GM06990 (cell line): ENCODE measurements at regions not wholly inside any gene's neighbourhood (a gene's known extent, or its start where the extent isn't known, plus 50 kb on each side); places are given as distances from the start of the nearest gene placed in this dataset.

Source experiments
- DNase-seq: peaks from one replicate; pipeline ENCODE4 v3.0.0-alpha.2; 2011; ENCODE audit not compliant: insufficient read length; ENCODE audit errors: extremely low read depth
- H3K27me3 ChIP-seq: replicated peaks from 2 replicates; pipeline ENCODE4 v1.6.0; 2011; ENCODE audit warnings: low read length; ENCODE audit not compliant: control insufficient read depth, insufficient read depth
- H3K36me3 ChIP-seq: 2 replicates; pipeline ENCODE4 v1.5.1; 2011; ENCODE audit warnings: low read length; ENCODE audit not compliant: control insufficient read depth, insufficient read depth
- H3K4me3 ChIP-seq: replicated peaks from 2 replicates; pipeline ENCODE4 v1.5.1; 2011; ENCODE audit warnings: low read depth, mild to moderate bottlenecking, control low read depth, low read length
- TF ChIP-seq, protein P1 (sequence below): IDR thresholded peaks from 2 replicates; pipeline ENCODE4 v1.5.1; 2011; ENCODE audit warnings: low read length, control low read depth, mild to moderate bottlenecking, inconsistent platforms; ENCODE audit not compliant: insufficient read depth, poor library complexity, severe bottlenecking

DNA sequence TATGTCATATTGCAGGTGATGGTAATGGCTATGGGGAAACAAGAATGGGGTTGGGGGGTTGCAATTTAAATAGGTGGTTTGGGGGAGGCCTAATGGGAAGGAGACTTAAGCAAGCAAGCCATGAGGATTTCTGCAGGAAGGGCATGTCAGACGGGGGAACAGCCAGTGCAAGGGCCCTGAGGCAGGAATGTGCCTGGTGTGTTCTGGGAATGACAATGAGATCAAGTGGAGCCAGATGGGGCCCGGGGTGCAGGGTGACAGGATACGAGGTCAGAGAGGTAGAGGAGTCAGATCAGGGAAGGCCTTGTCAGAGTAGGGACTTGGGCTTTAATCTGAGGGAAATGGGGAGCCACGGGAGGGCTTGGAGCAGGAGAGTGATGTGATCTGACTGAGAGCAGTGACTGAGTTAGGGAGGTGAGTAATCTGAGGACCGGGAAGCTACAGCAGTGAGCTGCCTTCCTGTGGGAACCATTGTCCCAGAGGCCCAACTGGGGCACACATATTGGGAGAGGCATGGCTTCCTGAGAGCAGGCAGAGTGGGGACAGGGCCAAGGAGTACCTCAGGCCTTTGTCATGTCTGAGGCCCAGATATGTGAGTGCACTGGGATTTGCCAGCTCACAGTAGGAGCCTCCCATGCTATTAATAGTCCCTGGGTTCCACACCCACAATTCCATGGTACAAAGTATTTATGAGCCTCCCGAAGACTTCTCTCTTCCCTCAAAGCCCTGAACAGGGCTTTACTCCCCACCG lies 139.8 kb downstream of the BCOR start:
- TF ChIP-seq, protein P1, sequence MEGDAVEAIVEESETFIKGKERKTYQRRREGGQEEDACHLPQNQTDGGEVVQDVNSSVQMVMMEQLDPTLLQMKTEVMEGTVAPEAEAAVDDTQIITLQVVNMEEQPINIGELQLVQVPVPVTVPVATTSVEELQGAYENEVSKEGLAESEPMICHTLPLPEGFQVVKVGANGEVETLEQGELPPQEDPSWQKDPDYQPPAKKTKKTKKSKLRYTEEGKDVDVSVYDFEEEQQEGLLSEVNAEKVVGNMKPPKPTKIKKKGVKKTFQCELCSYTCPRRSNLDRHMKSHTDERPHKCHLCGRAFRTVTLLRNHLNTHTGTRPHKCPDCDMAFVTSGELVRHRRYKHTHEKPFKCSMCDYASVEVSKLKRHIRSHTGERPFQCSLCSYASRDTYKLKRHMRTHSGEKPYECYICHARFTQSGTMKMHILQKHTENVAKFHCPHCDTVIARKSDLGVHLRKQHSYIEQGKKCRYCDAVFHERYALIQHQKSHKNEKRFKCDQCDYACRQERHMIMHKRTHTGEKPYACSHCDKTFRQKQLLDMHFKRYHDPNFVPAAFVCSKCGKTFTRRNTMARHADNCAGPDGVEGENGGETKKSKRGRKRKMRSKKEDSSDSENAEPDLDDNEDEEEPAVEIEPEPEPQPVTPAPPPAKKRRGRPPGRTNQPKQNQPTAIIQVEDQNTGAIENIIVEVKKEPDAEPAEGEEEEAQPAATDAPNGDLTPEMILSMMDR = no peak
- no peaks in the 10 kb centered on the region for H3K27me3 ChIP-seq
- no peak for DNase-seq
- H3K36me3 ChIP-seq = no peaks in the 10 kb centered on the region
- H3K4me3 ChIP-seq = no peak overlapping the region

DNA sequence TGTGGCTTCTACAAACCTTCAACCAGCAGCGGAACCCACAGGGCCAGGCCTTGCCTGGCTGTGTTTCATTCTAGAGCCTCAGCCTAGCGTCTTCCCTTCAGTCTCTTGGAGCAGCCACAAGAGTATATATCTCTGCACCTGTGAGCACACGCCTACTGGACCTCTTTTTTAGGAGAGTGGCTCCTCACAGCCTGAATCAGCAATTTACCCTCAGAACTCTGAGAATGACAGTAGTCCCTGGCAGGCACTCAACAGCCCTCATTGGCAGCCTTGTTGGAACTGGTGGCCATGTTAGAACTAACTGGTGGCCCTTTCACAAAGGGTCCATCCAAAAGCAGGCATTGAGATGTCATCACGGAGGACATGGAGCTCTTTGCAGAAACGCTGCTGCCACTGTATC lies 138.9 kb downstream of the BCOR start:
- no peak overlapping the region for H3K4me3 ChIP-seq
- TF ChIP-seq, protein P1 = no peak
- no peak for DNase-seq

DNA sequence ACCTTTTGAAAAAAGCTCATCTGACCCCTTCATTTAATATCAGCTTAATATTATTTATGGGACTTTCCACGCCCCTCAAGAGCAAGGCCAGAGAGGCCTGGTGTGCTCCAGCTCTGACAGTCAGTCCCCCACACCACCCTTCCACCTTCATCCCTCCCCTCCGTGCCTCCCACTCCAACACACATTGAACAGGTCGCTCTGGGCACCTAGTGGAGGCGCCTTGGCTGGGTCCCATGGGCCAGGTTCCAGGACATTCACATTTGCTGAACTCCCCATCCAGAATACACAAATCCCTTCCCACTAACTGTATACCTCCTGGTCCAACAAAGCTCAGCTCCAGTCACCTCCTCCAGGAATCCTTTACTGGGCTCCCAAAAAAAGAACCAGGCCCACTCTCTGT lies 137.5 kb downstream of the BCOR start:
- Histone ChIP-seq H3K27me3 (no peaks in the 10 kb centered on the region), H3K36me3 (no peaks in the 10 kb centered on the region), H3K4me3 (no peak overlapping the region)
- DNase-seq = no peak
- TF ChIP-seq, protein P1 = no peak

More for the DNA sequence above, 138.9 kb downstream of the BCOR start:
- Histone ChIP-seq H3K27me3 (no peaks in the 10 kb centered on the region), H3K36me3 (no peaks in the 10 kb centered on the region)

DNA sequence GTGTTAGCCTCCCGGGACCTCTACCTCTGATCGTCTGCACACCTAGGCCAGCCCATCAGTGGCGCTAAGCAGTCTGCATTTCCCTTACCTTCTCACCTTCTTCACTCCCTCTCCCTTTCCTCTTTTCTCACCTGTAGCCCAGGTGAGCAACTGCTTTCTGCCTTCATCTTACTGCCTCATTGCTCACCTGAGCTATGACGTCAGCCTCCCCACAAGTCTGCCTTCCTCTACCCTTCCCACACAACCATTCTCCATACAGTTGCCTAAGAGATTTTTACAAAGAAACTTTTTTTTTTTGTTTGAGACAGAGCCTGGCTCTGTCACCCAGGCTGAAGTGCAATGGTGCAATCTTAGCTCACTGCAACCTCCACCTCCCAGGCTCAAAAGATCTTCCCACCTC lies 136.3 kb downstream of the BCOR start:
- TF ChIP-seq, protein P1 = no peak
- no peaks in the 10 kb centered on the region for H3K36me3 ChIP-seq

DNA sequence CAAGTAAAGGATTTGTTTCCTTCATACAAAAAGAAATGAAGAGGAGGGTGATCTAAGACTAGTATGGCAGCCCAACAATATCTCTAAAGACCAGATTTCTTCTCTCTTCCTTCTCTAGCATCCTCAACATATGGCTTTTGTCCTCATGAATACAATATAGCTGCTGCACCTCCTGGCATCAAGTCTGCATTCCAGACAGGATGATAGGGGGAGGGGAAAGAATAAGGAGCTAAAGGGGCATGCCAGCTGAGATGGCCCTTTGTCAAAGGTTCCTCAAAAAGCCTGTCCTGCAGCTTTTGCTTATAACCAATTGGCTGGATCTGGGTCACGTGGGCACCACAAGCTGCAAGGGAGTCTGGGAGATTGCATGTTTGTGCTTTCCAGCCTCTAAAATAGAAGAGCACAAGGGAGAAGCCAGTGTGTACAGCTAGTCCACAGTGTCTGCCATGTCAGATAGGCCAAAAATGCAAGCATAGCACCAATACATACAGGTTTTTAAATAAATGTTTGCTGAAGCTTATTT lies 132.6 kb downstream of the BCOR start:
- no peaks in the 10 kb centered on the region for H3K36me3 ChIP-seq
- TF ChIP-seq, protein P1 = no peak
- H3K4me3 ChIP-seq = no peak overlapping the region
- no peak for DNase-seq
- H3K27me3 ChIP-seq = no peaks in the 10 kb centered on the region

More for the DNA sequence above, 136.3 kb downstream of the BCOR start:
- Histone ChIP-seq H3K4me3 (no peak overlapping the region), H3K27me3 (no peaks in the 10 kb centered on the region)
- DNase-seq = no peak
